SK-N-SH (cell line): ENCODE measurements at regions not wholly inside any gene's neighbourhood (a gene's known extent, or its start where the extent isn't known, plus 50 kb on each side); places are given as distances from the start of the nearest gene placed in this dataset.

Experiments used
- CTCF ChIA-PET: fragments of 300-600, 350-600 bp; formaldehyde crosslinking; extraction: SDS; loops from one replicate; lab custom pipeline; 2021; lab: Yijun Ruan, JAX
- POLR2A ChIA-PET: fragments of 350-600 bp; sonication (Branson Sonifier 250); formaldehyde crosslinking; extraction: SDS; loops from one replicate; lab custom pipeline; 2020; ENCODE audit warnings: antibody characterized with exemption, inconsistent platforms; lab: Yijun Ruan, JAX
- DNase-seq: peaks from one replicate; pipeline ENCODE4 v3.0.0; 2012
- H2AFZ ChIP-seq: fragments of 200-600 bp; sonication (generic); 2 replicates; pipeline ENCODE4 v1.8.1; 2016; ENCODE audit warnings: antibody characterized with exemption, mild to moderate bottlenecking, low read depth
- H3F3A ChIP-seq: fragments of 200-600 bp; sonication (generic); replicated peaks from 2 replicates; pipeline ENCODE3; 2016; ENCODE audit warnings: antibody characterized with exemption, mild to moderate bottlenecking; ENCODE audit not compliant: insufficient read depth
- H3K27ac ChIP-seq, 2 experiments: fragments of 200-500 bp in 1 of 2; fragments of 200-600 bp in 1 of 2; sonication (Bioruptor generic) in 1 of 2; sonication (generic), shearing (Covaris generic) in 1 of 2; 2 replicates each; pipeline versions ENCODE4 v1.5.1 to v1.6.1; 2014 to 2016; ENCODE audit warnings: low read depth in 2 of 2, inconsistent platforms in 1 of 2, low read length in 1 of 2, mild to moderate bottlenecking in 1 of 2, mixed read lengths in 1 of 2
- H3K27me3 ChIP-seq: fragments of 200-600 bp; sonication (generic), shearing (Covaris generic); 2 replicates; pipeline ENCODE4 v1.6.1; 2016; ENCODE audit warnings: mixed run types; ENCODE audit not compliant: insufficient read depth
- H3K36me3 ChIP-seq, 2 experiments: fragments of 200-500 bp in 1 of 2; fragments of 200-600 bp in 1 of 2; sonication (Bioruptor generic) in 1 of 2; sonication (generic) in 1 of 2; replicated peaks in 1 of 2; 2 replicates each; pipeline versions ENCODE3 to v1.5.1; 2014 to 2016; ENCODE audit warnings: low read length in 1 of 2, mild to moderate bottlenecking in 1 of 2; ENCODE audit not compliant: insufficient read depth in 2 of 2, control insufficient read depth in 1 of 2
- H3K4me1 ChIP-seq, 2 experiments: fragments of 200-500 bp in 1 of 2; fragments of 200-600 bp in 1 of 2; sonication (Bioruptor generic) in 1 of 2; sonication (generic), shearing (Covaris generic) in 1 of 2; 2 replicates each; pipeline versions ENCODE4 v1.5.1 to v1.6.1; 2014 to 2016; ENCODE audit warnings: low read depth in 1 of 2, low read length in 1 of 2, mixed run types in 1 of 2; ENCODE audit not compliant: insufficient read depth in 2 of 2, control insufficient read depth in 1 of 2
- H3K4me2 ChIP-seq: fragments of 200-600 bp; sonication (generic), shearing (Covaris generic); 2 replicates; pipeline ENCODE4 v1.6.1; 2017; ENCODE audit warnings: mixed run types
- H3K4me3 ChIP-seq, 2 experiments: fragments of 200-500 bp in 1 of 2; fragments of 200-600 bp in 1 of 2; sonication (Bioruptor generic) in 1 of 2; sonication (generic), shearing (Covaris generic) in 1 of 2; 2 replicates each; pipeline versions ENCODE4 v1.5.1 to v1.8.1; 2014 to 2016; ENCODE audit warnings: low read depth in 2 of 2, inconsistent platforms in 1 of 2, low read length in 1 of 2, mild to moderate bottlenecking in 1 of 2, mixed read lengths in 1 of 2, moderate library complexity in 1 of 2
- H3K79me2 ChIP-seq: fragments of 200-600 bp; sonication (generic); 2 replicates; pipeline ENCODE4 v1.8.1; 2017; ENCODE audit warnings: mild to moderate bottlenecking; ENCODE audit not compliant: insufficient read depth
- H3K9ac ChIP-seq: fragments of 200-600 bp; sonication (generic); 2 replicates; pipeline ENCODE4 v1.6.1; 2017; ENCODE audit warnings: mixed run types
- H3K9me2 ChIP-seq: fragments of 200-600 bp; sonication (generic); 2 replicates; pipeline ENCODE4 v1.6.1; 2017; ENCODE audit warnings: mixed run types
- H3K9me3 ChIP-seq: fragments of 200-600 bp; sonication (generic); 2 replicates; pipeline ENCODE4 v1.6.1; 2017; ENCODE audit warnings: mixed run types, mild to moderate bottlenecking, moderate library complexity
- H4K20me1 ChIP-seq: fragments of 200-600 bp; sonication (generic); 2 replicates; pipeline ENCODE4 v1.6.1; 2017; ENCODE audit warnings: mild to moderate bottlenecking, mixed run types; ENCODE audit not compliant: insufficient read depth
- ELF1 ChIP-seq: IDR thresholded peaks from 2 replicates; pipeline ENCODE4 v1.4.0; 2012
- EP300 ChIP-seq, 2 experiments: IDR thresholded peaks; 2 replicates each; pipeline versions ENCODE4 v1.4.0 to v1.6.1; 2012; ENCODE audit warnings: borderline replicate concordance in 1 of 2, low read depth in 1 of 2, low read length in 1 of 2
- EZH2phosphoT487 ChIP-seq: fragments of 200-600 bp; sonication (generic); IDR thresholded peaks from 2 replicates; pipeline ENCODE4 v1.6.1; 2017; ENCODE audit warnings: low read depth, mixed run types, mild to moderate bottlenecking, antibody characterized with exemption, moderate library complexity, borderline replicate concordance
- FOSL2 ChIP-seq: IDR thresholded peaks from 2 replicates; pipeline ENCODE4 v1.4.0; 2012; ENCODE audit warnings: low read depth, mild to moderate bottlenecking, moderate library complexity, borderline replicate concordance
- GABPA ChIP-seq: IDR thresholded peaks from 2 replicates; pipeline ENCODE4 v1.4.0; 2012; ENCODE audit warnings: low read depth, mild to moderate bottlenecking
- JUND ChIP-seq: IDR thresholded peaks from 2 replicates; pipeline ENCODE4 v1.4.0; 2012
- MXI1 ChIP-seq: IDR thresholded peaks from 2 replicates; pipeline ENCODE4 v1.6.1; 2012; ENCODE audit warnings: mild to moderate bottlenecking, low read depth, low read length, improper control_type of control experiment
- NFIC ChIP-seq: IDR thresholded peaks from 2 replicates; pipeline ENCODE4 v1.4.0; 2012; ENCODE audit warnings: borderline replicate concordance
- NRF1 ChIP-seq: IDR thresholded peaks from 2 replicates; pipeline ENCODE4 v1.6.1; 2012; ENCODE audit warnings: low read depth, mild to moderate bottlenecking, low read length
- POLR2AphosphoS5 ChIP-seq: IDR thresholded peaks from 2 replicates; pipeline ENCODE4 v1.6.1; 2012; ENCODE audit warnings: low read depth, low read length
- RCOR1 ChIP-seq: fragments of 150-350 bp; IDR thresholded peaks from 2 replicates; pipeline ENCODE4 v1.6.1; 2017; ENCODE audit warnings: antibody characterized with exemption, low read length
- YY1 ChIP-seq: IDR thresholded peaks from 2 replicates; pipeline ENCODE4 v1.4.0; 2012; ENCODE audit warnings: low read depth, mild to moderate bottlenecking
- WGBS: methylation state at CpG from one replicate; pipeline ENCODE4 v1.1.6; 2017; ENCODE audit warnings: low lambda C conversion rate; 5-methylcytosine and 5-hydroxymethylcytosine counted together
- TF ChIP-seq, protein P1 (sequence below): IDR thresholded peaks from 2 replicates; pipeline ENCODE4 v1.4.0; 2012; ENCODE audit warnings: low read depth, borderline replicate concordance
- TF ChIP-seq, protein P2 (sequence below): fragments of 200-600 bp; sonication (generic); IDR thresholded peaks from 2 replicates; pipeline ENCODE4 v1.6.1; 2017; ENCODE audit warnings: antibody characterized with exemption, mild to moderate bottlenecking, moderate library complexity

DNA sequence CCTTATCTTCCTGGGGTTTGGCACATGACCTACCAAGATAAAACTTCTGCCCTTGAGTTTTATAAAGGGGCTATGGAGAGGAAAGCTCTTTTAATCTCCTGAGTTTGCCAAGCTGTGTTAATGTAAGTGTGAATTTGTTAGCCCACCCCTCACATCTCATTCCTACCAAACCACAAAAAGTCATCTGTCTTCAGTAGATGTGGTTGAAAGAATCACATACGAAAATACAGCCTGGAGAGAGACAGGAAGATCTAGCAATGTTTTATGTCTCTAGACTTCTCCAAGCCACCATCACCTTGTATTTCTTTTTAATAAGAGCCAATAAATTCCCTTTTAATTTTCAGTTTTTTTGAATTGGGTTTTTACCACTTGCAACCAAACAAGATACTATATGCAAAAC, 68.9 kb upstream of the ZNF280D start:
- POLR2A ChIA-PET, result no interaction called here
- no peak for DNase-seq
- H3K4me2 ChIP-seq, result no peak overlapping the region
- CTCF ChIA-PET, result interaction anchor here (0.6 to 1.8 kb wide), 2 partner anchors 20 to 500 kb away, joined by 3 to 6 read pairs; no protein-coding TSS in a partner anchor
- H3K4me3 ChIP-seq, result no peak overlapping the region
- H2AFZ ChIP-seq, result no peak overlapping the region
- H3K27me3 ChIP-seq, result no peaks in the 10 kb centered on the region
- H3K9me3 ChIP-seq, result no peaks in the 10 kb centered on the region
- H3K79me2 ChIP-seq, result no peaks in the 10 kb centered on the region
- H3K9ac ChIP-seq, result no peak overlapping the region
- no peak overlapping the region for H3K27ac ChIP-seq
- no peaks in the 10 kb centered on the region for H4K20me1 ChIP-seq
- no peaks in the 10 kb centered on the region for H3K9me2 ChIP-seq
- peaks cover 0 to 8% of the 10 kb centered on the region in 2 experiments; a peak in 2 of 4 replicates for H3K4me1 ChIP-seq
- TF ChIP-seq POLR2AphosphoS5, result no peak
- TF ChIP-seq ELF1, result no peak
- TF ChIP-seq EZH2phosphoT487, result no peak
- no peak for TF ChIP-seq EP300 (IDR thresholded peaks at IDR 0.05; ENCODE audit: borderline replicate concordance in 1 of 2, low read depth in 1 of 2, low read length in 1 of 2)
- TF ChIP-seq RCOR1, result no peak
- TF ChIP-seq, protein P1, sequence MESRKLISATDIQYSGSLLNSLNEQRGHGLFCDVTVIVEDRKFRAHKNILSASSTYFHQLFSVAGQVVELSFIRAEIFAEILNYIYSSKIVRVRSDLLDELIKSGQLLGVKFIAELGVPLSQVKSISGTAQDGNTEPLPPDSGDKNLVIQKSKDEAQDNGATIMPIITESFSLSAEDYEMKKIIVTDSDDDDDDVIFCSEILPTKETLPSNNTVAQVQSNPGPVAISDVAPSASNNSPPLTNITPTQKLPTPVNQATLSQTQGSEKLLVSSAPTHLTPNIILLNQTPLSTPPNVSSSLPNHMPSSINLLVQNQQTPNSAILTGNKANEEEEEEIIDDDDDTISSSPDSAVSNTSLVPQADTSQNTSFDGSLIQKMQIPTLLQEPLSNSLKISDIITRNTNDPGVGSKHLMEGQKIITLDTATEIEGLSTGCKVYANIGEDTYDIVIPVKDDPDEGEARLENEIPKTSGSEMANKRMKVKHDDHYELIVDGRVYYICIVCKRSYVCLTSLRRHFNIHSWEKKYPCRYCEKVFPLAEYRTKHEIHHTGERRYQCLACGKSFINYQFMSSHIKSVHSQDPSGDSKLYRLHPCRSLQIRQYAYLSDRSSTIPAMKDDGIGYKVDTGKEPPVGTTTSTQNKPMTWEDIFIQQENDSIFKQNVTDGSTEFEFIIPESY, result no peak
- no peak for TF ChIP-seq YY1
- TF ChIP-seq, protein P2, sequence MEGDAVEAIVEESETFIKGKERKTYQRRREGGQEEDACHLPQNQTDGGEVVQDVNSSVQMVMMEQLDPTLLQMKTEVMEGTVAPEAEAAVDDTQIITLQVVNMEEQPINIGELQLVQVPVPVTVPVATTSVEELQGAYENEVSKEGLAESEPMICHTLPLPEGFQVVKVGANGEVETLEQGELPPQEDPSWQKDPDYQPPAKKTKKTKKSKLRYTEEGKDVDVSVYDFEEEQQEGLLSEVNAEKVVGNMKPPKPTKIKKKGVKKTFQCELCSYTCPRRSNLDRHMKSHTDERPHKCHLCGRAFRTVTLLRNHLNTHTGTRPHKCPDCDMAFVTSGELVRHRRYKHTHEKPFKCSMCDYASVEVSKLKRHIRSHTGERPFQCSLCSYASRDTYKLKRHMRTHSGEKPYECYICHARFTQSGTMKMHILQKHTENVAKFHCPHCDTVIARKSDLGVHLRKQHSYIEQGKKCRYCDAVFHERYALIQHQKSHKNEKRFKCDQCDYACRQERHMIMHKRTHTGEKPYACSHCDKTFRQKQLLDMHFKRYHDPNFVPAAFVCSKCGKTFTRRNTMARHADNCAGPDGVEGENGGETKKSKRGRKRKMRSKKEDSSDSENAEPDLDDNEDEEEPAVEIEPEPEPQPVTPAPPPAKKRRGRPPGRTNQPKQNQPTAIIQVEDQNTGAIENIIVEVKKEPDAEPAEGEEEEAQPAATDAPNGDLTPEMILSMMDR, result no peak
- TF ChIP-seq GABPA, result no peak
- TF ChIP-seq FOSL2, result no peak
- no peak for TF ChIP-seq NFIC
- H3F3A ChIP-seq, result peaks cover 9% of the 10 kb centered on the region
- whole genome bisulfite sequencing, result 78% methylated on average over 1 of the region's 1 CpG
- H3K36me3 ChIP-seq, result no peaks in the 10 kb centered on the region

DNA sequence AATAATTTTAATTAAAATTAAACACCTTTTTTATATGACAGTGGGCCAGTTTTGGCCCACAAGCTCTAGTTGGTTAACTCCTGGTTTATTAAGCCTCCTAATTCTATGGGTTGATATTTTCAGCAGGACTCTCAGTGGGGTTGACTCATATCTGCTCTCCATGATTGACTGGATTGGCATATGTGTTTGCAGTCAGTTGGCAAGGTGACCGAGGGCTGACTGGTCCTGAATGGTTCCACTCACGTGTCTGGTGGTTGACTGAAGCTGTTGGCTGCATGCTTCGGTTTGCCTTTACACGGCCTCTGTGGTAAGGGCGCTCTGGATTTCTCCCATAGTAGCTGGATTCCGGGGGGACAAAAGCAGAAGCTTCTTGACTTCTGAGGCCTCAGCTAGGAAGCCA, 65.3 kb upstream of the ZNF280D start:
- H3K4me2 ChIP-seq, result no peak overlapping the region
- H3K9me2 ChIP-seq, result no peaks in the 10 kb centered on the region
- TF ChIP-seq MXI1, result no peak
- TF ChIP-seq JUND, result no peak
- TF ChIP-seq EP300 (IDR thresholded peaks at IDR 0.05; ENCODE audit: borderline replicate concordance in 1 of 2, low read depth in 1 of 2, low read length in 1 of 2), result no peak
- no peak for TF ChIP-seq NRF1
- no peaks in the 10 kb centered on the region for H3K36me3 ChIP-seq
- no peak overlapping the region for H2AFZ ChIP-seq
- no peak overlapping the region for H3K4me3 ChIP-seq
- H3K9ac ChIP-seq, result no peak overlapping the region
- H3K27ac ChIP-seq, result no peak overlapping the region
- CTCF ChIA-PET, result interaction anchor here (1.0 to 1.6 kb wide), 2 partner anchors 40 to 71 kb away, joined by 4 read pairs; no protein-coding TSS in a partner anchor
- DNase-seq, result no peak
- H3F3A ChIP-seq, result peaks cover 10% of the 10 kb centered on the region
- no peaks in the 10 kb centered on the region for H3K79me2 ChIP-seq
- WGBS, result 84% methylated on average over 6 of the region's 6 CpGs
- H4K20me1 ChIP-seq, result no peaks in the 10 kb centered on the region
- POLR2A ChIA-PET, result no interaction called here
- no peaks in the 10 kb centered on the region for H3K9me3 ChIP-seq
- no peaks in the 10 kb centered on the region for H3K27me3 ChIP-seq
- H3K4me1 ChIP-seq, result no peaks in the 10 kb centered on the region; a peak in 1 of 4 replicates
